ENCODE measurements at regions not wholly inside any gene's neighbourhood (a gene's known extent, or its start where the extent isn't known, plus 50 kb on each side); places are given as distances from the start of the nearest gene placed in this dataset.

DNA sequence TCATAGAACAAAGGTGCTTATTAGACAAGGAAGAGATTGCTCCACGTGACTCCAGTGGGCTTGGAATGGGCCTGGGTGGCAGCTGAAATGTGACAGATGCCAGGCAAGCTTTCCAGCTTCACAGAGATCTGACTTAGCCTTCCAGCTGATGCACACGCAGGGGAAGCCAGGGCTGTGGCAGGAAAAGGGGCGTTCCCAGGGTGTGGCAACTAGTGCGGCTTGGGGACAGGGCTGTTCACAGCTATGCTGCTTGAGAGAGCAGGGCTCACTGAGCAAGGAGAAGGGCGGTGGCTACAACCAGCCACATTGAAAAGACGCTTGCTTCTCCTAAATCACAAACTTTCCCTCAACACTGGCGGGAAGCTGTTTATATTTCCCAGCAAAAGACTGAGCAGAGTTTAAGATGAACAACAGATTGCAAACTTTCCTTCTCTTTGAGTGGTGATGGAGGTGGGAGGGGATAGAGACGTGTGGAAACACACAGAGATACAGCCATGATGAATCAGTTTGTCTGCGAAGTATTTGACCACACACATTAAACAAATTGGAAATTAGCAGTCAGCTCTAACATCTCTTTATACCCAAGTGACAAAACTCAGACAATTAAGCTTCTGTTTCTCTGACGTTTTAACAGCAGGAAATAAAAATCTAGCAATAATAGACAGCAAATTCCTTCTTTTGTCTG lies 127.5 kb downstream of the BDH1 start:
- peaks cover 17% of the 10 kb centered on the region for H3K4me1 Mint-ChIP-seq (ENCODE audit: low read depth)
- H3K36me3 Mint-ChIP-seq: no peaks in the 10 kb centered on the region
- DNase-seq: peak; percentile 75
- H3K4me3 Mint-ChIP-seq: peak overlapping the region; percentile 58
- H3K27ac Mint-ChIP-seq: peak overlapping the region; percentile 36
- H3K9me3 Mint-ChIP-seq: no peaks in the 10 kb centered on the region
- CTCF ChIA-PET: interaction anchor here (0.8 to 1.0 kb wide), 3 partner anchors 25 to 74 kb away, joined by 3 to 4 read pairs (median 3); no protein-coding TSS in a partner anchor
- POLR2A ChIA-PET: interaction anchor here (1.2 to 1.7 kb wide), 2 partner anchors 10 to 34 kb away, joined by 4 to 5 read pairs; no protein-coding TSS in a partner anchor
- intact Hi-C loops (cut with micrococcal nuclease): no loop called here
- H3K27me3 Mint-ChIP-seq: peaks cover 19% of the 10 kb centered on the region

DNA sequence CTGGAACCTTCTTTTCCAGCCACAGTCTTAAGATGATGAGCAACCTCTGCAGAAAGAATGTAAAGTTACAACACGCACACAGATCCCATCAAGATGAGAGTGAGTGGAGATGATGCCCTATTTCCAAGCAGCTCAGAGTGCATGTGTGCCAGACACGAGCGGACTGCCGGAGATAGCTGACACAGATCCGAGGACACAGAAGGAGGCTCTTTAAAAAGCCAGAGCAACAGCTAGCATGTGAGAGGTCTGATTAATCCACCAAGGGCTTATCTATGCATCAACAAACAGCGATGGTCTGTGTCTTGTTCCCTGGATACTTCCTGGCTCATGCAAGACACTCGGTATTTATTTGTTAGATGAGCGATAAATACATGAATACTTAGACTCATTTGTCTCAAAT lies 128.6 kb upstream of the DLG1 start:
- Mint-ChIP-seq H3K9me3 (no peaks in the 10 kb centered on the region), H3K27ac (no peak overlapping the region), H3K36me3 (no peaks in the 10 kb centered on the region), H3K4me3 (no peak overlapping the region), H3K27me3 (peaks cover 20% of the 10 kb centered on the region), H3K4me1 (ENCODE audit: low read depth) (peaks cover 17% of the 10 kb centered on the region)
- ChIA-PET POLR2A (interaction anchor here (1.2 kb wide), 1 partner anchor 33 kb away, joined by 4 read pairs; no protein-coding TSS in a partner anchor), CTCF (interaction anchor here (0.7 to 1.2 kb wide), 2 partner anchors 46 to 75 kb away, joined by 3 read pairs; no protein-coding TSS in a partner anchor)
- intact Hi-C loops (cut with micrococcal nuclease): no loop called here
- DNase-seq: no peak

DNA sequence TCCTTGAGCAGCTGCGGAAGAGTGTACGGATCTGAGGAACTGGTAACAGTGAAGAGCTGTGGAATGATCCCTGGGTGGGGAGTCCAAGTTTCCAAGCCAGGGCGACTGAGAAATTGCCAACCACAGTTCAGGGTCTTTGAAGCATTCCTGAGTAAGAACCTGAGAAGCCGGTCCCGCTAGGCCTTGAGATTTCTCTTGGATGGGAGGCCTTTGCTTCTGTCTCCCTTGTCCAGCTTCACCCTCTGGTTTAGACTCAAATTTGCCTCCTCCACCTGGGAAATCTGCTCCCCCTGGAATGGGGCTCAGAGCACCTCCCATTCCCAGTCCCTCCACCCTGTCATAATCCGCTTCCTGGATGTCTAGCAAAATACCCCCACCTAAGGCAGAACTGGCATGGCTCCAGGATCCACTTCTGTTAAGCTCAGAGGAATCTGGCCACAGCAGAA lies 127.7 kb upstream of the DLG1 start:
- ChIA-PET POLR2A (no interaction called here), CTCF (interaction anchor here (0.5 to 1.2 kb wide), 2 partner anchors 76 to 201 kb away, joined by 3 read pairs; no protein-coding TSS in a partner anchor)
- DNase-seq: no peak
- H3K27ac Mint-ChIP-seq: no peak overlapping the region
- H3K4me3 Mint-ChIP-seq: no peak overlapping the region
- peaks cover 17% of the 10 kb centered on the region for H3K27me3 Mint-ChIP-seq
- H3K9me3 Mint-ChIP-seq: no peaks in the 10 kb centered on the region
- intact Hi-C loops (cut with micrococcal nuclease): no loop called here
- peaks cover 17% of the 10 kb centered on the region for H3K4me1 Mint-ChIP-seq (ENCODE audit: low read depth)
- no peaks in the 10 kb centered on the region for H3K36me3 Mint-ChIP-seq

DNA sequence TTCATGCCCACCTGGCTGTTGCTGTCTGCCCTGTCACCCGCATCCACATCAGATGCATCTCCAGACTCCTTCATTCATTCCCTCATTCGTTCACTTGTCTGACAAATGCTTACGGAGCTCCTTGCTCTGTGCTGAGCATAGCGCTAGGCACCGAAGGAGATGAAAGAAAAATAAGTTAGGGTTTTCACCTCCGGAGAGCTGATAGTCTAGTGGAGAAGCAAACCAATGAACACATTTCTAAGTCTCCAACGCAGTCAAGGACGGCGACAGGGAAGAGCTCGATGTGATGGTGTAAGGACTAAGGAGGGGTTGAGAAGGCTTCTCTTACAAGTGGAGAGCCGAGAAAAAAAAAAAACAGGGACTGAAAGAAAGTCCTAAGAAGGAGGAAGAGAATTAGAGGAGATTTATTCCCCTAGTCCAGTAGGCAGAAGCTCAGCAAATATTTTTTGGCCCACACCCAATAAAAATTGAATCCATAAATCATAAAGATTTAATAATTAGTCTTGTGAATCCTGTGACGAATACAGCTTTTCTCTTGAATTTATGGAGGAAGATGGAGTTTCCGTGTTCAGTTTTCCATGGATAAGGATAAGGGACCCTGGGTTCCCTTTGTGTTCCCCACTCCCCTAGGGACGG lies 127.2 kb upstream of the DLG1 start:
- intact Hi-C loops (cut with micrococcal nuclease): no loop called here
- POLR2A ChIA-PET: no interaction called here
- H3K36me3 Mint-ChIP-seq: no peaks in the 10 kb centered on the region

DNA sequence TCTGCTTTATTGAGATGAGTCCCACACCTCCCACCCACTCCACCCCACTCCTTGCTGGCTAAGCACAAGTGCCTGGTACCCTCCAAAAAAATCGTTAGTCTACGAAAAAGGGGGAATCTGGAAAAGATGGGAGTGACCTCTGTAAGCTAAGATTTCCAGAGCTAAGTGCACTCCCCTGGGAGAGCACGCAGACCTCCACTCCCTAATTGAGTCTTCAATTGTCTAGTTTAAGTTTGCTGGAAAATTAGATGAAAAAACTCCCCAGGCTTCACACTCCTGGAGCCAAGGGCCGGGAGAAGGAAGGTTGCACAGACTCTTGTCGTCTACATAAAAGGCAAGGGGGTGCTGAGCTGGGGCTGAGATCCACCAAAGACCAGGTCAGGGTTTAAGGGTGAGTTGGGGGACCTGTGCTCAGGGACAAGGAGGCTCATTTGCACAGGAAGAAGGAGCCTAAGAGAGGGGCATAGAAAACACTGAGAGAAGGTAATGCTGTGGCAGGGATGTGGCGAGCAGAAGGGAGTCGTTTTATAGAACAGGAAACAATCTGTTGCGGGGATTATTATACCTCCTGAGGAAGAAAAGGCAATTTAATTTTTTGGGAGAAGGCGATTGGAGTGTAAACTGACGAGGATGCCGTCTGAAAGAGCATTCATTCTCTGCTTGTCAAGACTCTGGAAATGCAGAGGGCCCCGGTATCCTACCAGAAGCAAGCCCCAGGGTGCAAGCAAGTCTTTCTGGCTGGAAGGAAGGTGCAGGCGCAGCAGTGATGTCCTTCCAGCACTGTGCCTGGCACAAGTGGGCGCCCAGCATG lies 126.5 kb upstream of the DLG1 start:
- Mint-ChIP-seq H3K27me3 (peaks cover 13% of the 10 kb centered on the region), H3K27ac (no peak overlapping the region), H3K9me3 (no peaks in the 10 kb centered on the region), H3K36me3 (no peaks in the 10 kb centered on the region), H3K4me1 (ENCODE audit: low read depth) (peaks cover 17% of the 10 kb centered on the region), H3K4me3 (no peak overlapping the region)
- ChIA-PET POLR2A (no interaction called here), CTCF (interaction anchor here (1.1 kb wide), 1 partner anchor 16 kb away, joined by 3 read pairs; no protein-coding TSS in a partner anchor)
- DNase-seq: no peak
- intact Hi-C loops (cut with micrococcal nuclease): no loop called here

More for the DNA sequence above, 127.2 kb upstream of the DLG1 start:
- peaks cover 13% of the 10 kb centered on the region for H3K27me3 Mint-ChIP-seq
- H3K9me3 Mint-ChIP-seq: no peaks in the 10 kb centered on the region
- CTCF ChIA-PET: interaction anchor here (0.5 to 1.2 kb wide), 2 partner anchors 77 to 201 kb away, joined by 3 read pairs; no protein-coding TSS in a partner anchor
- peaks cover 14% of the 10 kb centered on the region for H3K4me1 Mint-ChIP-seq (ENCODE audit: low read depth)
- H3K27ac Mint-ChIP-seq: no peak overlapping the region
- no peak overlapping the region for H3K4me3 Mint-ChIP-seq
- DNase-seq: no peak

DNA sequence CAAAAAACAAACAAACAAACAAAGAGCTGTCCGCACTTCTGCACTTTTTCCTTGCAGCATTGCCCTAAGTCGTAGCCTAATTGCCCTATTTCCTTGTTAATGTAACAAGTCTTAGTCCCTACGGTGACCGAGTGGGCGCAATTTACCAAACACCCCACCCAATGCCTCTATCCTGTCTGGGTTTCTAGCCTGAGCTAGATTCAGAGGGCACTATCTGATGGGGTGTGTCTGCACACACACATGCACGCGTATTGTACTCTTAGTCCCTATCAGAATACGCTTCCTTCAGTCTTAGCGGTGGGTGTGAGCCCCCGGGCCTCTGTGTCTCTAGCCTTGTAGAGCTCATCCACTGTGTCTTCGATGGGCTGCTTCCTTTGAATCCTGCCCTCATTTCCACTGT lies 125.9 kb upstream of the DLG1 start:
- H3K4me3 Mint-ChIP-seq: no peak overlapping the region
- H3K9me3 Mint-ChIP-seq: no peaks in the 10 kb centered on the region
- POLR2A ChIA-PET: no interaction called here
- CTCF ChIA-PET: interaction anchor here (1.1 kb wide), 1 partner anchor 15 kb away, joined by 3 read pairs; no protein-coding TSS in a partner anchor
- intact Hi-C loops (cut with micrococcal nuclease): no loop called here
- H3K4me1 Mint-ChIP-seq (ENCODE audit: low read depth): peaks cover 17% of the 10 kb centered on the region
- H3K27ac Mint-ChIP-seq: no peak overlapping the region
- H3K27me3 Mint-ChIP-seq: peaks cover 13% of the 10 kb centered on the region
- no peaks in the 10 kb centered on the region for H3K36me3 Mint-ChIP-seq
- DNase-seq: no peak

DNA sequence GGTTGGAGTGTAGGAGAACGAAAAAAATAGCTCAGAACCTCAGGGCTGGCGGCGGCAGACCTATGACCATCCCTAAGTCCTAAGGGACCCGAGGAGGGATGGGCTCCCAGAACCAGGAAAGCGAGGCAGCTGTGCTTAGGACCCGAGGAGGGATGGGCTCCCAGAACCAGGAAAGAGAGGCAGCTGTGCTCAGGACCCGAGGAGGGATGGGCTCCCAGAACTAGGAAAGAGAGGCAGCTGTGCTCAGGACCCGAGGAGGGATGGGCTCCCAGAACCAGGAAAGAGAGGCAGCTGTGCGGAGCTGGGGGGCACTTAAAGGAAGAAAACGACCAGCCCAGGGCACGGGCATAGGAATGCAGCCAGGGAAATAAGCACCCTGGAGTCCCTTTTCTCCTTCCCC lies 125.0 kb upstream of the DLG1 start:
- CTCF ChIA-PET: interaction anchor here (0.6 to 0.9 kb wide), 2 partner anchors 78 to 145 kb away, joined by 3 to 6 read pairs; no protein-coding TSS in a partner anchor
- Mint-ChIP-seq H3K27ac (no peak overlapping the region), H3K4me1 (ENCODE audit: low read depth) (peaks cover 9% of the 10 kb centered on the region), H3K4me3 (no peak overlapping the region), H3K36me3 (no peaks in the 10 kb centered on the region), H3K9me3 (no peaks in the 10 kb centered on the region), H3K27me3 (peaks cover 9% of the 10 kb centered on the region)
- intact Hi-C loops (cut with micrococcal nuclease): no loop called here
- POLR2A ChIA-PET: no interaction called here
- no peak for DNase-seq

DNA sequence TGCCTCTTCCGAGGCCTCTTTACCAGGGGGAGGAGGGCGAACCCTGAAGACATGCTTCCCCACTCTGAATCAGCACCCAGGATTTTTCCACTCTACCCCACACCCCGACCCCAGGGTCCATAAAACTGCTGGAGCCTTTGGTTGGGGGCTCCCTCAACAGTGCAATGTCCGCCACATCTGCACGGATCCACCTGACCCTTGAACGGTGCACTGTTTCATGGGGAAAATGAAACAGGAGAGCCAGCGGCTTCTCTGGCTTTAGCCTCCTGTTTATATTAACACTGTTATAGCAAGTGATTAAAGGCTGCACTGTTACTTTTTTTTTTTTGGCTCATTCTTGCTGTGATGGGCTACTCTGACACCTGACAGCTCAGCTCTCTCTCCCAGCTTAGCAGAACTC lies 124.1 kb upstream of the DLG1 start:
- ChIA-PET POLR2A (no interaction called here), CTCF (no interaction called here)
- Mint-ChIP-seq H3K4me1 (ENCODE audit: low read depth) (peaks cover 3% of the 10 kb centered on the region), H3K27ac (no peak overlapping the region), H3K4me3 (no peak overlapping the region), H3K27me3 (peaks cover 9% of the 10 kb centered on the region), H3K36me3 (no peaks in the 10 kb centered on the region), H3K9me3 (no peaks in the 10 kb centered on the region)
- intact Hi-C loops (cut with micrococcal nuclease): no loop called here
- no peak for DNase-seq

DNA sequence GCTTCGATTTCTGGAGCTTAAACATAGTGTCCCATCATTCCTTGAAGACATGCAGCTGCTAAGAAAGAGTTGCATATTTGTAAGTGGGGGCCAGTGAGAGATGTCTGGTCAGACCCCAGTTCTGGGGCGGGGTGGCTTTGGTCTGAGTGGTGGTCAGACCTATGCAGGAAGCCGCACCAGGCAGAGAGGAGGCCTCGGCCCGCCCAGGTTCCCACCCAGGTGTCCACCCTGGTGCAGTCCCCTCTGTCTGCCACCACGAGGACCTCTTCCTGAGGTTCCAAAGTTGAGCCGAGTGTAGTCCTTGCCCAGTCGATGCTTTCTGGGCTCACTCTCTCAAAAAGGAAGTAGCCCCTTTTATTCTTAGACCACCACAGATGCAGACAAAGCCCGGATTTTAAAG lies 122.6 kb upstream of the DLG1 start:
- CTCF ChIA-PET: no interaction called here
- no peak overlapping the region for H3K4me3 Mint-ChIP-seq
- no peak for DNase-seq
- H3K27ac Mint-ChIP-seq: no peak overlapping the region
- POLR2A ChIA-PET: no interaction called here
- intact Hi-C loops (cut with micrococcal nuclease): no loop called here
- H3K4me1 Mint-ChIP-seq (ENCODE audit: low read depth): peaks cover 3% of the 10 kb centered on the region
- peaks cover 9% of the 10 kb centered on the region for H3K27me3 Mint-ChIP-seq
- H3K9me3 Mint-ChIP-seq: no peaks in the 10 kb centered on the region
- no peaks in the 10 kb centered on the region for H3K36me3 Mint-ChIP-seq

DNA sequence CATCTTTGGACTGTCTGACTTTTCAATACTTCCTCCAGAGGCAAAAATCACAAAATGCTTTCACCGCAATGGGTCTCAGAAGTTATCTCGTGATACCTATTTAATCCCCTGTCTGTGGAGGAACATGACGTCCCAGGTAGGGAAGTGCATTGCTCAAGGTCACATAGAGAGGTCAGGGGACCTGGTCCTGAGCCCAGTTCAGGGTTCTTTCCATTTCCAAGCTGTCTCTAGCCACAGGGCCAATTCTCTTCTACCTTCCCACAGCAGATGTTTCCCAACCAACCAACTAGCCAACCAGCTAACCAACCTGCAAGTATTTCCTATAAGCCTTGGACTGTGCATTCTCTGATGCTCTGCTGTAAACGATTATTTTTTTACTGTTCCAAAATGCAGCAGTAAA lies 122.2 kb upstream of the DLG1 start:
- ChIA-PET POLR2A (no interaction called here), CTCF (no interaction called here)
- H3K27me3 Mint-ChIP-seq: peaks cover 9% of the 10 kb centered on the region
- intact Hi-C loops (cut with micrococcal nuclease): no loop called here
- no peak overlapping the region for H3K27ac Mint-ChIP-seq
- H3K4me3 Mint-ChIP-seq: no peak overlapping the region
- H3K36me3 Mint-ChIP-seq: no peaks in the 10 kb centered on the region
- no peak for DNase-seq
- peaks cover 3% of the 10 kb centered on the region for H3K4me1 Mint-ChIP-seq (ENCODE audit: low read depth)
- H3K9me3 Mint-ChIP-seq: no peaks in the 10 kb centered on the region

DNA sequence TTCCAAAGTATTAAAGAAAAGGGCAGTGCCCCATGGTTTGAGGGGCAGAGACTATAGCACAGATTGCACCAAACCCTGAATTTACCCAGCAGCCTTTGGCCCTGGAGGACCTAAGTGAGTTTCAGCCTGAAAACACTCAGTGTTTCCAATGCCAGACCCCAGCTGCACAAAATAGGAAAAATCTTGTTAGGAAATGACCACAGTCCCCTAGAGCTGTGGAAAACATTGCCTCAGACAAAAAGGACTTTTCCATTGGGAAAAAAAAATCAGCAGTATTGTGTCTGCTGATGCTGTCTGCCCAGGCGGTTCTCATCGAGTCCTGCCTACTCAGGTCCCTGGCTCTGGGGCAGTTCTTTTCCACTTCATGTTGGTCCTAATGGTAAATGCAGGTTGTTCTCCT lies 121.7 kb upstream of the DLG1 start:
- no peak overlapping the region for H3K27ac Mint-ChIP-seq
- no peak overlapping the region for H3K4me3 Mint-ChIP-seq
- intact Hi-C loops (cut with micrococcal nuclease): no loop called here
- ChIA-PET CTCF (no interaction called here), POLR2A (no interaction called here)
- no peak for DNase-seq
- H3K27me3 Mint-ChIP-seq: peaks cover 9% of the 10 kb centered on the region
- no peaks in the 10 kb centered on the region for H3K9me3 Mint-ChIP-seq
- no peaks in the 10 kb centered on the region for H3K36me3 Mint-ChIP-seq
- H3K4me1 Mint-ChIP-seq (ENCODE audit: low read depth): peaks cover 3% of the 10 kb centered on the region

DNA sequence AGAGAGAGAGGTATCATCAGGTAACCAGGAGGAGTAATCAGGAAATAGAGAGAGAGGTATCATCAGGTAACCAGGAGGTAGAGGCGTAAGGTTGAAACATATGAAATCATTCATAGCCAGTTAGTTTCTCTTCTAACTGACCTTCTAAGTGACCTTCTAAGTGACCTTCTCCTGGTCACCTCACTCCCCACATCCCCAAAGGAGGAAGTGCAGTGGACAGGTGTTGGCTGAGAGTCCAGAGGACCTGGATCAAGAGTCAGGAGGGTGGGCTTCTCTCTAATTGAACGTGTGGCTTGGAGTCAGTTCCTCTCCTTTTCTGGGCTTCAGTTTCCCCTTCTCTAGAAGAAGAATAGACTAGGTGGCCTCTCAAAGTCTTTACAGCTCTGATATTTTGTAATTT lies 121.3 kb upstream of the DLG1 start:
- no peak overlapping the region for H3K27ac Mint-ChIP-seq
- peaks cover 3% of the 10 kb centered on the region for H3K4me1 Mint-ChIP-seq (ENCODE audit: low read depth)
- CTCF ChIA-PET: no interaction called here
- H3K4me3 Mint-ChIP-seq: no peak overlapping the region
- no peak for DNase-seq
- POLR2A ChIA-PET: no interaction called here
- intact Hi-C loops (cut with micrococcal nuclease): no loop called here
- H3K27me3 Mint-ChIP-seq: peaks cover 7% of the 10 kb centered on the region
- no peaks in the 10 kb centered on the region for H3K36me3 Mint-ChIP-seq
- no peaks in the 10 kb centered on the region for H3K9me3 Mint-ChIP-seq
